H1 (cell line): ENCODE measurements at regions not wholly inside any gene's neighbourhood (a gene's known extent, or its start where the extent isn't known, plus 50 kb on each side); places are given as distances from the start of the nearest gene placed in this dataset.

Source experiments
- FOSL1 ChIP-seq: IDR thresholded peaks from 2 replicates; pipeline ENCODE4 v1.6.1; 2011; ENCODE audit warnings: mild to moderate bottlenecking, low read depth, low read length, moderate library complexity; ENCODE audit not compliant: insufficient read depth
- KDM1A ChIP-seq: fragments of 200-600, 300-600 bp; sonication (generic); IDR thresholded peaks from 2 replicates; pipeline ENCODE4 v1.7.1; 2016; ENCODE audit warnings: mild to moderate bottlenecking, low read length, borderline replicate concordance
- POU5F1 ChIP-seq: IDR thresholded peaks from 2 replicates; pipeline ENCODE4 v1.6.1; 2011; ENCODE audit warnings: low read depth, mild to moderate bottlenecking, low read length, moderate library complexity
- RBBP5 ChIP-seq: IDR thresholded peaks from 2 replicates; pipeline ENCODE4 v1.7.1; 2012; ENCODE audit warnings: low read depth, mild to moderate bottlenecking, inconsistent platforms, low read length, moderate library complexity, borderline replicate concordance
- SIX5 ChIP-seq: IDR thresholded peaks from 2 replicates; pipeline ENCODE4 v1.6.1; 2011; ENCODE audit warnings: mild to moderate bottlenecking, low read depth, low read length
- SP2 ChIP-seq: IDR thresholded peaks from 2 replicates; pipeline ENCODE4 v1.6.1; 2012; ENCODE audit warnings: mild to moderate bottlenecking, low read length, inconsistent platforms

- no peak for TF ChIP-seq KDM1A
- no peak for TF ChIP-seq FOSL1
- no peak for TF ChIP-seq SP2
- no peak for TF ChIP-seq RBBP5
- no peak for TF ChIP-seq SIX5
- no peak for TF ChIP-seq POU5F1
- TF ChIP-seq, all 59 proteins: peak for 0
Observed at GRCh38 chr2:217105733-217106649, 246.1 kb upstream of the TNP1 start (continued).
